CD4-positive, alpha-beta memory T cell (primary cell): ENCODE measurements at regions not wholly inside any gene's neighbourhood (a gene's known extent, or its start where the extent isn't known, plus 50 kb on each side); places are given as distances from the start of the nearest gene placed in this dataset.

Experiments used
- CTCF ChIA-PET: fragments of 350-600 bp; sonication (Branson Sonifier 250); formaldehyde crosslinking; loops from one replicate; lab custom pipeline; 2021; ENCODE audit warnings: inconsistent platforms; ENCODE audit not compliant: partially characterized antibody; lab: Charles Lee
- POLR2A ChIA-PET: fragments of 350-600 bp; sonication (Branson Sonifier 250); formaldehyde crosslinking; loops from one replicate; lab custom pipeline; 2021; ENCODE audit not compliant: partially characterized antibody; lab: Charles Lee
- DNase-seq, 5 donors: peaks; one replicate each; pipeline versions ENCODE4 v3.0.0 to v3.0.0-alpha.2; 2020 to 2022; ENCODE audit warnings: mixed read lengths in 1 of 5
- H3K27ac ChIP-seq: one replicate; pipeline ENCODE4 v1.7.0; 2013; ENCODE audit warnings: low read depth, low read length
- H3K27me3 ChIP-seq: 2 replicates; pipeline ENCODE4 v1.7.0; 2013; ENCODE audit warnings: mild to moderate bottlenecking, low read length, moderate library complexity; ENCODE audit not compliant: insufficient read depth
- H3K36me3 ChIP-seq: 2 replicates; pipeline ENCODE4 v1.7.0; 2013; ENCODE audit warnings: mild to moderate bottlenecking, low read length, moderate library complexity; ENCODE audit not compliant: insufficient read depth
- H3K4me1 ChIP-seq: 2 replicates; pipeline ENCODE4 v1.7.0; 2013; ENCODE audit warnings: mild to moderate bottlenecking, low read length, moderate library complexity; ENCODE audit not compliant: insufficient read depth
- H3K4me3 ChIP-seq, 2 donors: one replicate each; pipeline ENCODE4 v1.7.0; 2013; ENCODE audit warnings: low read length in 2 of 2, mild to moderate bottlenecking in 1 of 2
- H3K9me3 ChIP-seq, 2 donors: one replicate each; pipeline ENCODE4 v1.7.0; 2013; ENCODE audit warnings: low read length in 2 of 2, control low read depth in 1 of 2; ENCODE audit not compliant: control insufficient read depth in 1 of 2
- H3K27ac Mint-ChIP-seq, 7 donors: one replicate each; pipeline ENCODE4 v1.8.0; 2020 to 2021; ENCODE audit warnings: mixed read lengths in 7 of 7, mild to moderate bottlenecking in 6 of 7, inconsistent platforms in 3 of 7, moderate library complexity in 3 of 7
- H3K27me3 Mint-ChIP-seq, 2 donors: one replicate each; pipeline ENCODE4 v1.8.0; 2020 to 2021; ENCODE audit warnings: mixed read lengths in 2 of 2
- H3K36me3 Mint-ChIP-seq, 2 donors: one replicate each; pipeline ENCODE4 v1.8.0; 2020 to 2021; ENCODE audit warnings: mixed read lengths in 2 of 2, inconsistent platforms in 1 of 2, mild to moderate bottlenecking in 1 of 2
- H3K4me1 Mint-ChIP-seq, 4 donors: one replicate each; pipeline ENCODE4 v1.8.0; 2020 to 2021; ENCODE audit warnings: mixed read lengths in 4 of 4, mild to moderate bottlenecking in 1 of 4
- H3K4me3 Mint-ChIP-seq, 8 donors: one replicate each; pipeline ENCODE4 v1.8.0; 2020 to 2021; ENCODE audit warnings: mixed read lengths in 8 of 8, mild to moderate bottlenecking in 7 of 8, moderate library complexity in 6 of 8, inconsistent platforms in 3 of 8
- H3K9me3 Mint-ChIP-seq, 8 donors: one replicate each; pipeline ENCODE4 v1.8.0; 2020 to 2021; ENCODE audit warnings: mixed read lengths in 8 of 8, mild to moderate bottlenecking in 5 of 8, inconsistent platforms in 3 of 8, moderate library complexity in 1 of 8
- intact Hi-C: fragments of 100-400 bp; cut with micrococcal nuclease; formaldehyde crosslinking; loops from one replicate; pipeline ENCODE4 v1.15.1; 2023

GRCh38 chr20:57060407-57061050 is 205.9 kb downstream of the BMP7 start:
- CTCF ChIA-PET: no interaction called here
- H3K4me3 ChIP-seq: no peak overlapping the region
- Mint-ChIP-seq H3K27ac (no peak overlapping the region), H3K36me3 (no peaks in the 10 kb centered on the region), H3K9me3 (no peaks in the 10 kb centered on the region), H3K4me1 (peaks cover 0 to 8% (median 4%) of the 10 kb centered on the region in 4 donors), H3K27me3 (peaks cover 27 to 28% of the 10 kb centered on the region in 2 donors), H3K4me3 (peak overlapping the region in 1 of 8 donors; percentile 11)
- no peaks in the 10 kb centered on the region for H3K27me3 ChIP-seq
- no peaks in the 10 kb centered on the region for H3K36me3 ChIP-seq
- intact Hi-C loops: no loop called here
- no peak for DNase-seq
- no peak overlapping the region for H3K27ac ChIP-seq
- POLR2A ChIA-PET: no interaction called here
- no peaks in the 10 kb centered on the region for H3K4me1 ChIP-seq
- no peaks in the 10 kb centered on the region for H3K9me3 ChIP-seq

GRCh38 chr20:57061051-57061900 is 205.2 kb downstream of the BMP7 start:
- ChIA-PET CTCF (no interaction called here), POLR2A (no interaction called here)
- Mint-ChIP-seq H3K27ac (no peak overlapping the region), H3K27me3 (peaks cover 29 to 30% of the 10 kb centered on the region in 2 donors), H3K36me3 (no peaks in the 10 kb centered on the region), H3K9me3 (no peaks in the 10 kb centered on the region), H3K4me1 (peaks cover 0 to 8% (median 4%) of the 10 kb centered on the region in 4 donors), H3K4me3 (no peak overlapping the region)
- intact Hi-C loops: no loop called here
- H3K27ac ChIP-seq: no peak overlapping the region
- H3K36me3 ChIP-seq: no peaks in the 10 kb centered on the region
- H3K4me3 ChIP-seq: no peak overlapping the region
- no peaks in the 10 kb centered on the region for H3K27me3 ChIP-seq
- H3K9me3 ChIP-seq: no peaks in the 10 kb centered on the region
- no peaks in the 10 kb centered on the region for H3K4me1 ChIP-seq
- DNase-seq: no peak

GRCh38 chr20:57062241-57062640 is 204.2 kb downstream of the BMP7 start:
- no peaks in the 10 kb centered on the region for H3K4me1 ChIP-seq
- H3K36me3 Mint-ChIP-seq: no peaks in the 10 kb centered on the region
- H3K4me3 Mint-ChIP-seq: no peak overlapping the region
- ChIA-PET CTCF (no interaction called here), POLR2A (no interaction called here)
- intact Hi-C loops: no loop called here
- H3K27ac Mint-ChIP-seq: no peak overlapping the region
- H3K27ac ChIP-seq: no peak overlapping the region
- peaks cover 0 to 3% (median 0%) of the 10 kb centered on the region in 8 donors for H3K9me3 Mint-ChIP-seq
- no peak overlapping the region for H3K4me3 ChIP-seq
- no peaks in the 10 kb centered on the region for H3K36me3 ChIP-seq
- H3K4me1 Mint-ChIP-seq: peaks cover 0 to 8% (median 4%) of the 10 kb centered on the region in 4 donors
- peaks cover 31 to 32% of the 10 kb centered on the region in 2 donors for H3K27me3 Mint-ChIP-seq
- DNase-seq: no peak
- no peaks in the 10 kb centered on the region for H3K9me3 ChIP-seq
- H3K27me3 ChIP-seq: no peaks in the 10 kb centered on the region

GRCh38 chr20:57062696-57063270 is 203.7 kb downstream of the BMP7 start:
- H3K36me3 ChIP-seq: no peaks in the 10 kb centered on the region
- intact Hi-C loops: no loop called here
- H3K4me1 ChIP-seq: no peaks in the 10 kb centered on the region
- DNase-seq: no peak
- H3K27me3 ChIP-seq: no peaks in the 10 kb centered on the region
- ChIA-PET POLR2A (no interaction called here), CTCF (no interaction called here)
- Mint-ChIP-seq H3K4me3 (no peak overlapping the region), H3K27me3 (peaks cover 31 to 33% of the 10 kb centered on the region in 2 donors), H3K9me3 (peaks cover 0 to 4% (median 0%) of the 10 kb centered on the region in 8 donors), H3K27ac (no peak overlapping the region), H3K4me1 (peaks cover 0 to 8% (median 4%) of the 10 kb centered on the region in 4 donors), H3K36me3 (no peaks in the 10 kb centered on the region)
- no peaks in the 10 kb centered on the region for H3K9me3 ChIP-seq
- H3K4me3 ChIP-seq: no peak overlapping the region
- no peak overlapping the region for H3K27ac ChIP-seq

- Histone ChIP-seq H3K36me3 (no peaks in the 10 kb centered on the region), H3K9me3 (no peaks in the 10 kb centered on the region), H3K4me1 (no peaks in the 10 kb centered on the region), H3K27me3 (no peaks in the 10 kb centered on the region), H3K27ac (no peak overlapping the region), H3K4me3 (no peak overlapping the region)
- Mint-ChIP-seq H3K27me3 (peaks cover 32 to 37% of the 10 kb centered on the region in 2 donors), H3K4me1 (peaks cover 0 to 3% (median 1%) of the 10 kb centered on the region in 4 donors), H3K4me3 (no peak overlapping the region), H3K27ac (no peak overlapping the region), H3K36me3 (no peaks in the 10 kb centered on the region), H3K9me3 (peaks cover 0 to 4% (median 0%) of the 10 kb centered on the region in 8 donors)
- ChIA-PET POLR2A (no interaction called here), CTCF (no interaction called here)
- intact Hi-C loops: no loop called here
- DNase-seq: no peak
These were observed 201.6 kb downstream of the BMP7 start for GRCh38 chr20:57064836-57065235.

GRCh38 chr20:57065646-57066045 is 200.8 kb downstream of the BMP7 start:
- peaks cover 0 to 4% (median 0%) of the 10 kb centered on the region in 8 donors for H3K9me3 Mint-ChIP-seq

More at GRCh38 chr20:57065646-57066045, 200.8 kb downstream of the BMP7 start:
- intact Hi-C loops: no loop called here
- Mint-ChIP-seq H3K4me1 (peaks cover 0 to under 1% (median 0%) of the 10 kb centered on the region in 4 donors), H3K36me3 (no peaks in the 10 kb centered on the region), H3K27ac (no peak overlapping the region), H3K4me3 (no peak overlapping the region), H3K27me3 (peaks cover 33 to 40% of the 10 kb centered on the region in 2 donors)
- Histone ChIP-seq H3K27ac (no peak overlapping the region), H3K4me3 (no peak overlapping the region), H3K27me3 (peaks cover 3% of the 10 kb centered on the region), H3K36me3 (no peaks in the 10 kb centered on the region), H3K4me1 (no peaks in the 10 kb centered on the region), H3K9me3 (no peaks in the 10 kb centered on the region)
- POLR2A ChIA-PET: no interaction called here
- CTCF ChIA-PET: no interaction called here
- no peak for DNase-seq
